GM18519 (cell line): ENCODE measurements at regions not wholly inside any gene's neighbourhood (a gene's known extent, or its start where the extent isn't known, plus 50 kb on each side); places are given as distances from the start of the nearest gene placed in this dataset.

Experiments used
- ATAC-seq: cut with Tn5 transposase; IDR thresholded peaks from one replicate; pipeline ENCODE4 v1.9.1; 2021; ENCODE audit warnings: mild to moderate bottlenecking, moderate library complexity; ENCODE audit not compliant: unreplicated experiment, low FRiP score

DNA sequence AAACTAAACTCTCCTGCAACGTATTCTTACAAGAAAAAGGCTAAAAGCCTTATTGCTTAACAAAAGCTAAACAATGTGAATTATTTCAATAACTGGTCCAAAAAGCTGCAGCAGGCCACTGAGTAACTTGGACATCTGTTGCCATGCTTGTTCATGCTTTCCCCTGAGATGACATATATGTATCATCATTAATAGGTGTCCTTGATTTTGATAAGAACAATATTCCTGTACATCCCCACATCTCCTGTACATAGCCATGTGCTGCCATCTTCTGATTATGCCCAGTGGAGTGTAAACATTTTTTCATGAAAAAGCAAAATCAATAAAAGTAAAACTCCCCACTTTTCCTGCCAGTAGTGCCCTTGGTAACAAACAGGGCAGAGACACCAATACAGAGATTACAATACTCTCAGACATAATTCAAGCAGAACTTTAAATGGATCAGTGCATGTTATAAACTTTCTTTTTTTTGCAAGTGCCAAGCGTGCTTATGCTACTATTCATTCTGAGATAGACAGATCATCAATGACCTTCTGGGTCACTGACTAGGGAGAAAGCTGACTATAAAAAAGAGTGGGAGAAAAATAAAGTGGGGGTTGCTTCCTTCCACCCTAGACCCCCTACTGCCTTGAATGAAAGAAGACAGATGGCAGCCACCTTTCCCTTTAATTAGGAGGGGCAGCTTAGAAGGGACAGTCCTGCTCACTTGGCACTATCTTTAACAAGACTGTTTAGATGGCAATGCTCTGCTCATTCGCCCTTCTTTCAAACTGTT is 205.5 kb upstream of the KLF14 start:
- ATAC-seq: no peak

DNA sequence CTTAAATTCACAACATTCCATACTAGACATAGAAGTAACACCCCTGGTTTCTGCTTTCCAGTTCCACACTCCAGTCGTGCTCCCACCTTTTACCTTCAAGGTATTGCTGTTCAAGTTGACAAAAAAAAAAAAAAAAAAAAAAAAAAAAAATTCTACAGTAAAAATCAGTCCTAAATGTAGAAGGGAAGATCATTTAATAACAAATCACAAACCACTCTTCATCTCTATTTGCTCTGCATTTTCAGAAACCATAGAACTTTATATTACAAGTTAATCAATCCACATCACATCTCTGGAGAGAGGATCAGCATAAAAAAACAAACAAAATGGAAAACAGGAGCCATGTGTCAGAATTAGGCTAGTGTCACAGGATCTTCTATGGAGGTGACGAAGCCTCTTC is 206.3 kb upstream of the KLF14 start:
- no peak for ATAC-seq

DNA sequence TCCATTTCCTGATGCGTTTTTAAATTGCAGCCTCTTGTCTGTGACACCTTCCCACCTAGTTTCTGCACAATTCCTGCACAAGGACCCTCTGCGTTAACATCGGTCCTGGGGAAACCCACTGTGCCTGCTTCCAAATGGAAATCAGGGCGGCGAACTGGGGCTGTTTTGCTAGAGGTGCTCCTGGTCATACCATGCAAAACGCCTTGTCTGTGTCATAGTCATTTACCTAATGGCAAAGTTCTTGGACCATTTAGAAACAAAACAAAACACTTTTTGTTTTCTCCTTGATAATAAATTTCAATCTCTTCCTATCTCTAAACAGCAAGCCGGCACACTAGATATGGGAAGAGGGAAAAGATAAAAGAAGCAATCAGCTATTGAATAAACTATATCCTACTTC is 206.9 kb upstream of the KLF14 start:
- ATAC-seq: no peak

DNA sequence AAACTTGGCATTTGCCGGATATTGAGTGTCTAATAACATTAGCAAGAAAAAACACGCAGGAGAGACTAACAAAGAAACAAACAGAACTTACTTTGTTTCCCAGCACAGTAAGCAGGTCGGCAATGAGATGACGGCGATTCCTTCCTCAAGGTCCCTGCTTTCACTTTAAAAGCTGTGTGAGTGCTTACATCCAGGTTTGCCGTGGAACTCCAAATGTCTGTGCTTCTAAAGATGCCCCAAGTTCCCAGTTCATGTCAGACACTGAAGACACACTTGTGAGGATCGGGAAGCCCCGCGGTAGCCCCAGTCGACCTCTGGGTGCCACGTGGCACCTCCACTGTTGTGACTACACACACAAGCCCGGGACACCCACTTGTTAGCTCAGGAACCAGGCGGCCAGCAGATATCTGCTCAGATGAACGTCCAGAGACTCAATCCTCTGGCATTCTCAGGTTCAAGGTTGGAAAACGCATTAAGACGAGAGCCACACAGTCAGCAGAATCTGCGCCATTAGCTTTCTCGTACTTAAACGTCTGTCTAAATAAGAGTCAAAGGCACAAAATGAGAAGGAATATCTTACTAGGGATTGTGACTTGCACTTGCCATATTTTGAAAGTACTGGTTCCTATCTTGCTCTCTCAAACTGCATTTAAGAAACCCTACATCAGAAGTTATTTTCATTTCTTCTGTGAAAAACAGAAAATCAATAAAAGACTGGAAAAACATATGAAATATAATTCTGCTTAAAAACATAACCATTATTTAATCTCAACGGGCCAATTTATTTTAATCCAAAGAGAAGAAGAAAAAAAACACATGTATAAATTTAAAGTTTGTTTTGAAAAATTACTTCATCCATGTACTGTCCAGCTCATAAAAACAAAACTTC is 207.6 kb upstream of the KLF14 start:
- no peak for ATAC-seq

DNA sequence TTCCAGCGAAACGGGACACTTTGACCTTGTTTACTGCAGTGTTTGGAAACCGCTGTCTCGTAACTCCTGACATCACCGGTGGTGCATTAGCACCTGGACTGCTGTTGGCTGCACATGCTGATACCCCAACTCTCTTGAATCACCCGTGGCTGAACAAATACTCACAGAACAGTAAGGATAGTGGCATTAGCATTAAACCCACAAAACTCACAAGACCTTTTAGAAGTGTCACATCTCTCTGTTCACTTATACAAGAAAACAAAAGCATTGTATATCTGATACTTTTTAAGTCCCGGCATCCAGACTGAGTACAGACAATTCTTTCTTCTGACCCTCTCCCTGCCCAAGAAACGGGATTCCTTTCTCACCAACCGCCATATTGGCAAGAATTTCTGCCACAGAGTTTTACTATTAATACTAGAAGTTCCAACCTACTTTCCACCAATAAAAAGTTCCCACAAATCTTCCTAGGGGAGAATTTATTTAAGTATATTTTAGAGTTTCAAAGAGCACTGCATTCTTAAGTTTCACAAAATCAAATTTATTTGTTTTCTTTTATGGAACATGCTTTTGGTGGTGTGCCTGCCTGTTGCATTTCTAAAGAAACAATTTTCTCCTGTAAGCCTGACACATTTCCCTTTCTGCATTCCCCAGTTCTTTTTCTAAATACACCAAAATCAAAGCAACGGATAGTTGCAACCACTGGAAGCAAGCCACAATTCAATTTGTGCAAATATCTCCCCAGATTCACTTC is 208.4 kb upstream of the KLF14 start:
- no peak for ATAC-seq

DNA sequence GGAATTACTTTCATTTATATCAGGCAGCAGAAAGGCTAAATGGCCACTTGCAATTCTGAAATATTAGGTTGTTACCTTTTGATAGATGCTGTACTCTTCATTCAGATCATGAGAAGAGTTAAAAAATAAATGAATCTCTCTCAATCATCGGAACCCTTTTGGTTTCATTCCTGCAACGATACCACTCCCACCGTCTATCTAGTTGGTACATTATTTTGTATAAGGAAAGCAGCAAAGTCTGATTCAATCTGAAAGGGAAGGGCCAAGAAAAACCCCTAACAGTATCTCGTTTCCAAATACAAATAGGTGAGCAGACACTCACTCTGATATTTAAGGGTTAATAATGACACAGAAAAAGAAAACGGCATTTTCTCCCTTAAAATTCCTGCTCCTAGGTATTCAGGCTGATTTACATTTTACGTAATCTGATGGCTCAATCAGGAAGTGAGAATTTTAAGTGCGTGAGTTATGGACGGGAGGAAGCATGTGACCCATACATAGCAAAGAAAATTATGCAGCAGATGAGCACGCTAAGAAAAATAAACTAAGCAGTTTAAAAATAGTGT is 209.4 kb upstream of the KLF14 start:
- no peak for ATAC-seq

DNA sequence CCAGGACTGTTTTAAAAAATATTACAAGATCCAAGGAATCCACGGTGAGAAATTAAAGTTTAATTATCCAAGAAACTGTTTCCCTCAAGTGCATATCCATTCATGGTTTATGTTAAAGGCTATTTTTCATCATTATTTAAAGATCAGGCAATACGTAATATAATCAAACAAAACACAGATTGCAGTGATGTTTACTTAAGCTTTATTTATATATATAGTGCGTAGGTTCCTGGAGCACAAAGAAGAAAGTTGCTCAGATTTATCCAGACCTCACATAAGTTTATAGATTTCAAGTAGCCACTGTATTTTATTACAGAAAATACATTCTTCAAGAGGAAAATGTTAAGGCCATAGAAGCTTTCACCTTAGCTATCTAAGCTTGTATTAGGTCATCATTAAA is 210.0 kb upstream of the KLF14 start:
- no peak for ATAC-seq

DNA sequence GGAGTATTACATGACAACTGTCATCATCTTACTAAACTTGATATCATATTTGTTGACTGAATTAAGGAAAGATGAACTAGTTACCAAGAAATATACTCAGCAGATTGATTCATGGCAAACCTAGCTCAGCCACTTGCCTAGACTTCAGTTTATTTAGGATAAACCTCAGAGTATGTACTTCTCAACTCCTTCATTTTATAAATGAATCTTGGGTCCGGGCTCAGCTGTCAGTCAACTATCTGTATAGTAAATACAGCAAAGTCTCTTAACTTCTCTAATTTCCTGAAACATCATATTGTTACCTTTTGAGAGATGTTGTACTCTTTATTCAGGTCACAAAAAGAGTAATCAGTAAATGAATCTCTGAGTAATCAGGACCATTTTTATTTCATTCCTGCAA is 211.0 kb upstream of the KLF14 start:
- no peak for ATAC-seq

DNA sequence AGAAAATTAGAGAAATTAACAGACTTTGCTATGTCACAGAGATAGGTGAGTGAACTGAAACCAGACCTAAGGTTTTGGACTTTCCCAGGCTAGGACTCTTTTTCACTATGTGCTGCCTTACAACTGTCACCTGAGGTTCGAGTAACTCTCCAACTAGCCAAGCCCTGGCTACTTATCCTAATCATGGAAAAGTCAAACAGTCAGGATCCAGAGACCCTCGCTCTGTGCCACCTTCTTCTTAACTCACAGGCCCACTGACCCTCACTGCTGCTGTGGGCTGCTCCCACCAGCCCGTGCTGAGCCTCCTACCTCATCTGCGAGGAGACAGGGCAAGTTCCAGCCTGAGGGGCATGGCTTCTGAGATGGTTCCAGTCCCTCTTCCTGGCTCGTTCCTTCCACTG is 211.4 kb upstream of the KLF14 start:
- no peak for ATAC-seq

DNA sequence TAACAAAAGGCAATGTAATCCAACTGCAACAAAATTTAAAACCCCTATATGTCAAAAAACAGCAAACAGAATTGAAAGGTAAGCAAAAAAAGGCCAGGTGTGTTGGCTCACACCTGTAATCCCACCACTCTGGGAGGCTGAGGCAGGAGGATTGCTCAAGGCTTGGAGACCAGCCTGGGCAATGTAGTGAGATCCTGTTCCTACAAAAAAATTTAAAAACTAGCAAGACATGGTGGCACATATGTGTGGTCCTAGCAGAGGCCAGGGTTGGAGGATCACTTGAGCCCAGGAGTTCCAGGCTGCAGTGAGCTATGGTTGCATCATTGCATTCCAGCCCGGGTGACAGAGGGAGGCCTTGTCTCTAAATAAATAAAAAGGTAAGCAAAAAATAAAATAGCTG is 212.1 kb upstream of the KLF14 start:
- ATAC-seq: no peak

DNA sequence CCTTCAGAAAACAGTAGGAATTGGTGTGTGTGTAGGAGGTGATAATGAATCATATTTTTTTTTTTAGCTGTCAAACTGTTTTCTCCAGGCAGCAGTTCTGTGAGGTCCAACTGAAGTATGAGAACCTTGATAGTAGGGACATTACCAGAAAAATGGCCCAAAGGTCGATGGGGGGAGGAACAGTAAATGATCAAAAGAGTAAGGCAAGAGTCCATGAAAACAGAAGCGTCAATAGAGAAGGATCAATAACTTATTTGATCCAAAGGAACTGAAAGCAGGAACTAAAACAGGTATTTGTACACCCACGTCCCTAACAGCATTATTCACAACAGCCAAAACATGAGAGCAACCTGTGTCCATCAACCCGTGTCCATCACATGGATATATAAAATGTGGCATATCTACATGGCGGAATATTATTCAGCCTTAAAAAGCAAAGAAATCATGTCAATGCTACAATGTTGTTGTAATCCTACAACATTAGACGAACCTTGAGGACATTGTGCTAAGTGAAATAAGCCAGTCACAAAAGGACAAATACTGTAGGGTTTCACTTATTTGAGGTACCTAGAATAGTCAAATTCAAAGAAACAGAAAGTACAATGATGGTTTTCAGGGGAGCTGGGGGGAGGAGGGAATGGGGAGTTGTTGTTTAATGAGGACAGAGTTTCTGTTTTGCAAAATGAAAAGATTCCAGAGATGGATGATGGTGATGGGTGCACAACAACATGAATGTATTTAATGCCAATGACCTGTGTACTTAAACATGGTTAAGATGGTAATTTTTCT is 214.0 kb upstream of the KLF14 start:
- no peak for ATAC-seq

DNA sequence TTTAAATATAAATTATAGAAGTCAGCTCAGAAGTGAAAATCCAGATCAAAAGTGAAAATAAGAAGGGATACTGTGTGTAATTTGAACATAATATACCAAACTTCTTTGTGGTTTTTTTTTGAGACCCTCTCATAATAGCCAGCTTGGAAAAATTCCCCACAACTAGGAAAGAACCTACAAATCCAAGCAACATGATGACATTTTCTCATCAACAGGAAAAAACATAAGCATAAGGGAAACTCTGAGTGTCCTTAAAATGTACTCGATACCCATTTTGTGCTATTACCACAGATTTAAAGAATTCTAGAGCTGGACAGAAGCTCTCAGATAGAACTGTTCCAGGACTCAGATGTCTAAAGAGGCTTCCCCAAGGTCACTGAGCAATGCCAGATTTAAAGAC is 214.8 kb upstream of the KLF14 start:
- ATAC-seq: no peak

DNA sequence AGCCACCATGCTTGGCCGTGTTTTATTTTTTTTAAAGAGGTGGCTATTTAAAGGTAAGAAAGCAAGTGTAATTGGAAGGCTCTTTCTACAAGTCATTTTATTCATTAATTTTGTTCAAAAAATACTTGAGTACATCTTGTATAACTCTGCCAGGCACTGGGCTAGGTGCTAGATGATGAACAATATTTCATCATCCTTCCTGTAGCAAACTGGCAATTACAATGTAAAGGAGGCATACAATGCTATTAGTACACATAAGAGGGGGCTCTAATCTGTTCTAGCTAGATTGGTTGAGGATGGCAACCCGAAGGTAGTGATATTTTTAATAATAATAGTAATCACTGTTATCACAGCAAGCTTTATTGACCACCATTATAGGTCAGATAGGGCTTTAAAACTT is 215.5 kb upstream of the KLF14 start:
- ATAC-seq: no peak

DNA sequence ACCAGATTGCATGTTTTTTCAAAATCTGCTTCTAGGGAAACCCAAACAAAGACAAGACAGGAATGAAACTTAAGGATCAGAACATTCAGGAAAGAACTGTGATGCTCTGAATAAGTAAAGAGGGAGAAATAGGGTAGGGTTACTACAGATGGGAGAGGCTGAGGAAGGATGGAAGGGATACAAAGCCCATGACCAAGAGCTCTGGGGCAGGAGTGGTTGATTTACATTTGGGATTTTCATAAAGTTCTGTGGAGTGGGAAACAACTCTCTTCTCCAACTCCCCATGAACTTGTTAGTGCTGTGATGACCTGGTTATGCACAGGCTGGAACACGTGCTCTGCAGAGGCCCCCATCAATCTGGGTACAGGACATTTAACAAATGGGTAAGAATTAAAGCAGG is 216.0 kb upstream of the KLF14 start:
- ATAC-seq: no peak

DNA sequence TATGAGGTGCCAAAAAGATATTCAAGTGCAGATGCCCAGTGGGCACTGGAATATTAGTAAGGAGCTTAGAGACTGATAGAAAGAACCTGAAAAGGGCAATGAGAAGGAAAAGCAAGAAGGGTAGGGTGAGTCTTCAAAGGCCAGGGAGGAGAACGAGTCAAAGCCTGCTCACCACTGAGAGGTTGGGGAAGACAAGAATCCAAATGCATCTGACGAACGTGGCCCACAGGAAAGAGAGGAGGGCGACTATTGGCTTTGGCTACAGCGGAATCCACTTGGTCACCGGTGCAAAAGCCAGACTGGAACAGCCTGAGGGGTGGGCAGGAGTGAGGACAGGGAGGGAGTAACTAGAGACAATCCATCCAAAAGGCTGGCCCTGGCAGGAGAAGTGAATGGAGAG is 216.7 kb upstream of the KLF14 start:
- no peak for ATAC-seq

DNA sequence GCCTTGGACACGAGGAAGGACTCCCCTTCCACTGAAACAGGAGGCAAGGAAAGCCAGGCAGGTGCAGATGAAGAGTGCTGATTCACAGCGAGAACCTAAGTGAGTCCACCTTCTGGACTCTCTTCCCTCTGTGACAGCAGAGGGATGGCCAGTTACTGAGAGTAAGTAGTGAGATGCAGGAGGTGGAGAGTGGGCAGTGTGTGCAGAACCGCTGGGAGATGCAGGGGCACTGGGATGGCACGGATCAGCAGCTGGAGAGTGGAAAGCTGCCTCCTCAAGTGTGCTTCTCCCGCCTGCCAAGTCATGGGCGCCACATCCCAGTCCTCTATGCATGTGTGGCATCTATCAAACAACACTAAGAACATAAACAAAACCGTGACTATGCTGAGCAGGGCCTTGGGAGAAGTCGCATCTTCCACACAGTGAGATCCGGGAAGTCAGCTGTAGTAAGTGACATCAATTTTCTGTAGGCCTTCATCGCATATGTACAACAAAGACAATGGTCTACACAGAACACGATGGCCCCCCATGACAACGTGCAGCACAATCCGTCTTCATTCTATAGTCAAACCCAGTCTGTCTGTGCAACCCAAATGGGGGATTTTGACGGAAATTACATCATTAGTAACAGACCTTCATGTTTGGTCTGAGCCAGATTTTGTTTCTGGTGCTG is 217.4 kb upstream of the KLF14 start:
- ATAC-seq: no peak

DNA sequence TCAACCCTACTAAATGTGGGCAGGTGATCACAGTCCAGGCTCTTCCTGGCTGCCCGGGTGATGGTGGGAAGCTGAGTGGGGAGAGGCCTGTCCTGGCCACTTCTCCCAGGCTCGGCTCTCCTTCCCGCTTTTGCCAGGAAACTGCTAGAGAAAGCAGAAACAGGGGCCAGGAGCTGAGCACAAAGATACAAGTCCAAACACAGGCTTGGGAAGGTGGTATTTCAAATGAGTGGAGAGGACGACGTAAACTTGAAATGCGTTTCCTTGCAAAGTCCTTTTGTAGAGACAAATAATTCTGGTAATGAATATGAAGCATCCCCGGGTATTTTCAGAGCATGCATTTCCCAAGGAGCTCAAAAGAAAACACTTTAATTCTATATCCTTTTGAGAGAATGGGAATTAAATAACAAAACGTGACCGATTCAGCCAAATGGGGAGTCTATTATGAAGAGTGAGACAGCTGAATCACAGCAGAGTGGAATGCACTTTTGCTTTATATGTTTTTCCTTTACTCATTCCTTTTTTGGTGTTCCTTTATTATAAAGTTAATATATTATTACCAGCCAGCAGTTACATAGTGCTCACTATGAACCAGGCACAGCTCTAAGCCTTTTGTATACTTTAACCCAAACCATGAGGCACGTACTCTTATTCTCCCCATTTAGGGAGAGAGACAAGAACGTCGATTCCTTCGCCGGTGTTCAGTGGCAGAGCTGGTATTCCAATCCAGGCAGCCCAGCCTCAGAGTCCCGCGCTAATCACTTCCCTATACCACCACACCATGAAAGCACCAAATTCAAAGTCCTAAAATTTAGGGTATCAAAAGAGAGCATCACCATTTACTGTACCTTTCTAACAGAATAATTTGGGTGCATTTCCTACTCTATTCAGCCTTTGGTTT is 218.2 kb upstream of the KLF14 start:
- ATAC-seq: no peak

DNA sequence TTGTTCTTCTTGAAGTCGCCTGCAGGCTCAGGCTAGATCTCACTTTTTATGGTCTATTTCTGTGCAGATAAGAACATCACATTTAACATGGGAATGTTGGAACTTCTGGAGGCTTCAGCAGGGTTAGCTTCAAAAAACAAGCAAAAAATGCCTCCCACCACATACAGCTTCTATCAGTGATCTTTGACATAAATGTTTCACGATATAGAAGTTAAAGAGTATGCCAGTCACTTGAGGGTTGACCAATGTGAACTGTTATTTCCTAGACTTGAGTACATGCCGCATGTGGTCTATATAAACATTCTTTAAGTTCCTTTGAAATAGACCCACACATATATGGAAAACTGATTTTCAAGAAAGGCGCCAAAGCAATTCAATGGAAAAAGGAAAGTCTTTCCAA is 219.2 kb upstream of the KLF14 start:
- ATAC-seq: no peak
